NCI-H345 (cell line): ENCODE measurements at regions not wholly inside any gene's neighbourhood (a gene's known extent, or its start where the extent isn't known, plus 50 kb on each side); places are given as distances from the start of the nearest gene placed in this dataset.

Experiments used
- DNase-seq: peaks from one replicate; lab custom pipeline; 2025; lab: John Stamatoyannopoulos, UW

- DNase-seq: no peak
Observed at GRCh38 chr5:120007598-120007997, 378.2 kb downstream of the FAM170A start.

DNA sequence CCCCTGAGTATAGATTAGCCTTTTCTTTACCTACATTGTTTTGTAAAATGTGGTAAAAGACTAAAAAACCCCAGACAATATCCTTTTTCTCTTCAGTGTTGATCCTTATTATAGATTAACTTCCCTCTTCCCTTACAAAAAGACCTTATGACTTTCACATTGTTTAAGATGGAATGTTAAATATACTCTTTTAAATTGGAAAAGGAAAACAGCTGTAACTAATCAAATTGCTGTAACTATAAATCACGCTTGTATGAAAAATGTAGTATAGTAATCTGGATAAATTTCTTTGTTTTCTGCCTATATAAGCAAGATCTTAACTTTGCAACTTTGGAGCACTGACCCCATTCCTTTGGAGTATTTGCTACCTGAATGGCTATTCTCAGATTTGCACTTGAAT, 383.1 kb downstream of the FAM170A start:
- no peak for DNase-seq

DNA sequence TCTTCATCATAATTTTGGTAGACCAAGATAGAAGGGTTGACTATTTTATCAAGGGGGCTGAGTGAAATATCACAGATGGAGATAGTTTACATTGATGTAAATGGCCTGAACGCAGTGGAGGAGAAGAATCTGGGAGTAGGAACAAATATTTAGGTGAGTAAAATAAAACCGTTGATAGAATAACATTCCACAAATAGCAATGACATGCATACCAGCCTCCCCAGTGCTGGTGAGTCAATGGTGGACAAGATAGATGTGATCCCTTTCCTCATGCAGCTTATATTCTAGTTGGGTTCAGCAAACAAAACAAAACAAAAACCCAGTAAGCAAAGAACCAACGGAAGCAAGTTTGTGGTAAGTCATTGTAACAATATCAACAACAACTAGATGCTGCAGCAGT, 385.2 kb downstream of the FAM170A start:
- no peak for DNase-seq

- no peak for DNase-seq
Observed at GRCh38 chr5:120016717-120017382, 387.5 kb downstream of the FAM170A start.

DNA sequence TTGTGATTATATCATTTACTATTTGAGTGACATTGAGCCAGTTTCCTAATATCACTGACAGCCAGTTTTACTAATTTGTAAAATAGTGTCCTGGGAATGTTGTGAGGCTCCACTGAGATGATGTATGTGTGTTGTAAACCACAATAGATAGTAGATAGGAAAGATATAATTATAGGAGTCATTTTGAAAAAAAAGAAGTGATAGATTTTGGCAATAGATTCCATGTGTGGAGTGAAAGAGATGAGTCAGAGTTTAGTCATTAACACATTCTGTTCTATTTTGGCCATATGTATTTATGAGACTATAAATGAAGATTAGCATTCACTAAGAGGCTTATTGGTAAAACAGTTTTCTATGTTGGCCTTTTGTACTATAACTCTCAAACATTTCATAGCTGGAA, 388.2 kb downstream of the FAM170A start:
- no peak for DNase-seq

GRCh38 chr5:120035181-120035580, 405.8 kb downstream of the FAM170A start:
- DNase-seq: no peak

- DNase-seq: no peak
Observed at GRCh38 chr5:120035815-120036577, 406.6 kb downstream of the FAM170A start.

GRCh38 chr5:120037451-120037850, 408.1 kb downstream of the FAM170A start:
- no peak for DNase-seq

- no peak for DNase-seq
Observed at GRCh38 chr5:120039111-120039510, 409.8 kb downstream of the FAM170A start.

- no peak for DNase-seq
Observed at GRCh38 chr5:120043431-120043830, 414.1 kb downstream of the FAM170A start.

DNA sequence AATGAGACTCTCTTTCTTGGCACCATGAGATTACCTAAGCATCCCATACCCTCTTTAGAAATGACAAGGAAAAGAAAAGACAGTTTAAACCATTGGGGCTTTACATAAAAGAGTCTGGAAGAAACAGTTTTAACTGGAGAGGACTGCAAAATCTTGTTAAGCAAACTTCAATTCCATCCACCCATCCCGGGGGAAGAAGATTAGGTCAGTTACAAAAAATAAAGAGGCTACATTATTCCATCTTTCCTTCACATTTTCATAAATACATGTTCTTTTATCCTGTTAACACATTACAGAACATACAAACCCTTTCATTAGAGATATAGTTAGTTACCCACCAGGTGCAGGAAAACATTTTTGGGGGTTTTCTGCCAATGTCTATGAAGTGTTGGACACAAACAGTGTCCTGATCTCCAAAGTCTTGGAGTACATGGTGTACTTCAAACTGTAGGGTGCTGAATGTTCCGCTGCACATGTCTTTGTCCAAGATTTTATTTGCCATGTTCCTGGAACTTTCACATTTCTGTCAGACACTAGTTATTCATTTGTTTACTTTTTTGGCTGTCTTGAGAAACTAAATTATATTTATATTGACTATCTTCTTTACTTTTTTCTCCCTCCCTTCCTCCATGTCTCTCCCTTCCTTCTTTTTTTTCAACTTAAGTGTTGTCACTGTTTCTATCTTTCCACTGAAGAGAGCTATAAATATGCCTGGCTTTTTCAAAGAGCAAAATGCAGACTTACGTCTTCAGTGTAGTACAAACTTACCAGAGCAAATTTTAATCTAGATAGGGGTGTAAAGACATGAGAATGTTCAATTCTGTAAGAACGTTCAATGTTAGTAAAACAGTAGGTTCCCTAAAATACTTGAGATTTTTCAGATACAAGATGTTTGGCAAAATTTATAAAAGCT, 410.9 kb upstream of the PRR16 start:
- DNase-seq: no peak

DNA sequence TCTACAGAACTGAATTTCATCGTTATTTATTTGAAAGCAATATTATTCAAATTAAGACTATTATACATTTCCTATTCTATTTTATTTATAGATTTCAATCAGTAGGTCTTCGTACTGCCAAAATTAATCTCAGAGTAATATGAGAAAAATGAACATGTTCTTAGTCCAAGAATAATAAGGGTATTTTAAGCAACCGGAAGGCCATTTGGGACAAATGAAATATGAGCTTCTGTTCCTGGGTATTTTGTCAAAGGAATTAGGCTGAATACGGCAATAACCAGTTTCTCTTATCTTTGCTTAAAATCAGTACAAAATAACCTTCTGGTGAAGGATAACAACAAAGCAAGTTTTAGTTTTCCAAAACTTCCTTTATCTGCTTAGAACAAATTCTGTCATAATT, 410.3 kb upstream of the PRR16 start:
- no peak for DNase-seq

DNA sequence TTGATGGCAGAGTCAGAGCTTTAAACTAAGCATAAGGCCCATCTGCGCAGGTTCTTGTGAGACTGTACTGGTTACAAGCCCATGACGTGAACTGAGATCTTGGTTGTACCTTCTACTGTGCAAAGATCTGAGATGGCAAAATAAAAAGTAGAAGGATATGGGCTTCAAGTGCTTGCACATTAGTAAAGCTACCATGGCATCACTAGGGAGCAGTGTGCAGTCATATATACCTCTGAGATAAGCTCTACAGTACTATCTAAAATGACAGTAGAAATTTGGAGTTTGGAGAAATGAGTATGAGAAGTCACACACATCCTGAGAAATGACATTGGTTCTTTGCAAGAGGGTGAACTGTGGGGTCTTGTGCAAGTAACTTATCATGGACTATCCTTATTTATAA, 408.2 kb upstream of the PRR16 start:
- DNase-seq: no peak

- no peak for DNase-seq
Observed at GRCh38 chr5:120062515-120062917, 401.6 kb upstream of the PRR16 start.

GRCh38 chr5:120072068-120072761, 391.9 kb upstream of the PRR16 start:
- no peak for DNase-seq

DNA sequence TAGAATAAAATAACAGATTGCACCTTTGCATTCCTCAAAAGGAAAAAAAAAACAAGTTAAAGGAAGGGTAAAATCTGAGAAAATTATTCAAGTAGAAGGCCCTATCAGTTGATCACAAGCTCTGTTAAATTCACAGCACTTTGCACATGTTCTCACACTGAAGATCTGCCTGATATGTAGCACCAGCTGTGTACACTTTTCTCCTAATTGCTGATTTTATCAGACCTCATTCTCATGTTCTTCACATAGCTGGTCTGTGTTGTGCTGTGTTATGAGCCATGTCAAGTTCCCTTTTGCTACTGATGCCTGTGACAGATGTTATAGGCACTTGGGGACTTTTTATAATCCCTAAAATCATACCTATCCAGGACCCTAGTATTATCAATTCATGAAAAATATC, 390.4 kb upstream of the PRR16 start:
- no peak for DNase-seq

GRCh38 chr5:120080781-120081180, 383.3 kb upstream of the PRR16 start:
- DNase-seq: no peak

DNA sequence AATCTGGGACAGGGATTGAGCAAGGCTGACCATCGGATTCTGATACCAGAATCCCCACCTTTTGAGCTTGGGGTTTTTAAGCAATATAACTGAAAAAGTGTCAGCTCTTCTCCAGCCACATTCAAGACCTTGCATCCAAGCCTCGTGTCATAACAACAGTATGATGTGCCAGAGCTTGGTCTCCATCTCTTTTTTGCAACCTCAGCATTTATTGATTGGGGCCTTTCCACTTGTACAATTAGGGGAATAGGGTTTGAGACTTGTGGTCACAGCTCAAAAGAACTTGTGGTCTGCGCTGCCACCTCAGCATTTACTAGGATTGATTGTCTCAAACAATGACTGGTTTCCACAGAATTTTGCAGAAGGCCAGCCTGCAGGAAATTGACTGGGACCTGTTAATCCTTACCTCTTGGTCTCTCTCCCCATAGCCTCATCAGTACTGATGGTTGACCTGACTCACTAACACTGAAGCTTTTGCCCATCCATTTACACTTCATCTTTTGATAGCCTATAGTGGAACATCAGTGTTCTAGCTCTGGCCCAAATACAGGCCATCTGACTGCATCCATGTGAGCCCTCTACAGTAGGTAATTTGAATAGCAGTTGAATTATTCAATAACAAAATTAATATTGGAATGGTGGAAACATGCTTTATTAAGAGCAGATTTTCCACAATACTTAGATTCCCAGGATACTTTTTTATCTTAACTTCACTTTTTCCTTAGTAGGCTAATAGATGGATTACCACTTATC, 381.6 kb upstream of the PRR16 start:
- no peak for DNase-seq

DNA sequence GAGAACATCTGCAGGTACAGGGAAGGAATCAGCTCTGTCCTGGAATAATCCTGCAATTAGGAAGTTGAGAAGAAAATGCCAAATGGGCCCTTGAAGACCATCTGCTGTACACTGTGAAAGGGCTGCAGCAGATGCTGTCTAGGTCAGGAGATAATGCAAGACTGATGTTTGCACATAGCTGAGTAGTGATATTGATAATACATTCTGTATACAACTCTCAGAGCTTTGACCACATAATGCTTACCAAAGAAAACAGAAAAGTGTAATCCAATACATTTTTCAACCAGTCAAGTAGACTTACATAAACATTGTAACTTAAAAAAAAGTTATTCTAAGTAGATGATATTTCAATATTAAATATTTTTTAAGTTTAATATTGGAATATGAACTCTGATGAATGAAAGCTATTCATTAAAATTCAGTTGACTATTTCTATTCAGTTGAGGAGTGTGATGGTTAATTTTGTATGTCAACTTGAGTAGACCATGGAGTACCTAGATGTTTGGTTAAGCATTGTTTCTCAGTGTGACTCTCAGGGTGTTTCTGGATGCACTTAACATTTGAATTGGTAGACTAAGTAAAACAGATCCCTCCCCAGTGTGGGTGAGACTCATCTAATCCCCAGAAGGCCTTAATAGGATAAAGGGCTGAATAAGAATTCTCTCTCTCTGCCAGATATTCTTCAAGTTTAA, 380.1 kb upstream of the PRR16 start:
- no peak for DNase-seq

- no peak for DNase-seq
Observed at GRCh38 chr5:120084543-120084870, 379.6 kb upstream of the PRR16 start.

GRCh38 chr5:120086081-120086480, 378.0 kb upstream of the PRR16 start:
- DNase-seq: no peak
